Right lobe of liver (tissue), 6 donors: ENCODE measurements at regions not wholly inside any gene's neighbourhood (a gene's known extent, or its start where the extent isn't known, plus 50 kb on each side); places are given as distances from the start of the nearest gene placed in this dataset.
"Not testable (repeated sequence)": the region's sequence is repeated elsewhere in the genome, so short reads cannot be mapped to it uniquely, and the experiment has no call there.

Experiments used
- ATAC-seq, 4 donors: fragments of 200-7000 bp; cut with Tn5 transposase; one replicate each; pipeline ENCODE4 v1.9.1; 2020; ENCODE audit warnings: mild to moderate bottlenecking in 4 of 4, moderate library complexity in 4 of 4
- DNase-seq, 3 donors: peaks; one replicate each; pipeline ENCODE4 v3.0.0-alpha.2; 2020
- H3K27ac ChIP-seq, 3 donors: fragments of 200-600 bp; one replicate each; pipeline ENCODE4 v1.8.0; 2022
- H3K27me3 ChIP-seq, 2 donors: fragments of 200-600 bp; one replicate each; pipeline ENCODE4 v1.8.0; 2022
- H3K36me3 ChIP-seq, 4 donors: fragments of 200-600 bp; sonication (generic) in 1 of 4; one replicate each; pipeline versions ENCODE4 v1.5.1 to v1.8.0; 2017 to 2022; ENCODE audit warnings: control low read depth in 1 of 4
- H3K4me1 ChIP-seq, 4 donors: fragments of 200-600 bp; sonication (generic) in 1 of 4; one replicate each; pipeline versions ENCODE4 v1.5.1 to v1.8.0; 2017 to 2022; ENCODE audit warnings: control low read depth in 1 of 4
- H3K4me3 ChIP-seq, 3 donors: fragments of 200-600 bp; one replicate each; pipeline ENCODE4 v1.8.0; 2022
- H3K9me3 ChIP-seq, 4 donors: fragments of 200-600 bp; sonication (generic) in 1 of 4; one replicate each; pipeline versions ENCODE4 v1.5.1 to v1.8.0; 2017 to 2022; ENCODE audit warnings: control low read depth in 1 of 4
- POLR2A ChIP-seq: fragments of 450-650 bp; IDR thresholded peaks from one replicate; pipeline ENCODE4 v1.6.1; 2017; ENCODE audit warnings: antibody characterized with exemption, mild to moderate bottlenecking
- WGBS: methylation state at CpG from one replicate; pipeline ENCODE4 v1.1.6; 2018; ENCODE audit warnings: low coverage, low lambda C conversion rate; ENCODE audit not compliant: insufficient coverage; ENCODE audit errors: missing lambda C conversion rate; 5-methylcytosine and 5-hydroxymethylcytosine counted together
- intact Hi-C, 2 donors: fragments of 100-400 bp; cut with DNase I; formaldehyde crosslinking; loops; one replicate each; pipeline versions ENCODE4 v1.11.2 to v1.14.1; 2022
- TF ChIP-seq, protein P1 (sequence below), 4 donors: fragments of 200-600 bp in 3 of 4; fragments of 450-650 bp in 1 of 4; IDR thresholded peaks; one replicate each; pipeline versions ENCODE4 v1.5.1 to v1.8.0; 2016 to 2022; ENCODE audit warnings: antibody characterized with exemption in 4 of 4, mild to moderate bottlenecking in 2 of 4
- donor health status: DM: no; HTN: yes; CAD: no.
- donor health status: DM: no; HTN: no; CAD: no.
- donor health status: DM: no; HTN: no; CAD: no.
- donor health status: DM: no; HTN: yes; CAD: no.
- donor health status: DM: no; HTN: yes; CAD: no.

DNA sequence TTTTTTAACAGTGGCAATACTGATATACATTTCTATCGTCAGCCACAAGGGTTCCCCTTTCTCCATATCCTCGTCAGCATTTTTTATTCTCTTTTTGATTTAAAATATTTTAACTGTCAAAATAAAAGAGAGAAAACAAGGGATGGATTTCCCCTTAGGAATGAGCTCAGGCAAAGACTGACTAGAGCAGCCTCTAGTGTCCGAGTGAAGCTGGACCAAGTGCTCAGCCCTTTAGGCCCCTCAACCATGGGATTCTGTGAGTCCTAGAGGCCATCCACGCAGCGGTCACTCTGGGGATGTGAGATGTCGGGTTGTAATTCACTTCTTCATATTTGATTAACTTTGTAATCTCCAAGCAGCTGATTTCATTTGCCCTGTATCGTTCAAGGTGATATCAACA, 137.4 kb upstream of the RNF32 start:
- Histone ChIP-seq H3K4me3 (no peak overlapping the region), H3K9me3 (no peaks in the 10 kb centered on the region), H3K27ac (no peak overlapping the region), H3K27me3 (no peaks in the 10 kb centered on the region), H3K36me3 (no peaks in the 10 kb centered on the region), H3K4me1 (no peaks in the 10 kb centered on the region)
- intact Hi-C loops, result no loop called here
- ATAC-seq, result no peak
- no peak for TF ChIP-seq POLR2A
- TF ChIP-seq, protein P1, sequence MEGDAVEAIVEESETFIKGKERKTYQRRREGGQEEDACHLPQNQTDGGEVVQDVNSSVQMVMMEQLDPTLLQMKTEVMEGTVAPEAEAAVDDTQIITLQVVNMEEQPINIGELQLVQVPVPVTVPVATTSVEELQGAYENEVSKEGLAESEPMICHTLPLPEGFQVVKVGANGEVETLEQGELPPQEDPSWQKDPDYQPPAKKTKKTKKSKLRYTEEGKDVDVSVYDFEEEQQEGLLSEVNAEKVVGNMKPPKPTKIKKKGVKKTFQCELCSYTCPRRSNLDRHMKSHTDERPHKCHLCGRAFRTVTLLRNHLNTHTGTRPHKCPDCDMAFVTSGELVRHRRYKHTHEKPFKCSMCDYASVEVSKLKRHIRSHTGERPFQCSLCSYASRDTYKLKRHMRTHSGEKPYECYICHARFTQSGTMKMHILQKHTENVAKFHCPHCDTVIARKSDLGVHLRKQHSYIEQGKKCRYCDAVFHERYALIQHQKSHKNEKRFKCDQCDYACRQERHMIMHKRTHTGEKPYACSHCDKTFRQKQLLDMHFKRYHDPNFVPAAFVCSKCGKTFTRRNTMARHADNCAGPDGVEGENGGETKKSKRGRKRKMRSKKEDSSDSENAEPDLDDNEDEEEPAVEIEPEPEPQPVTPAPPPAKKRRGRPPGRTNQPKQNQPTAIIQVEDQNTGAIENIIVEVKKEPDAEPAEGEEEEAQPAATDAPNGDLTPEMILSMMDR (IDR thresholded peaks at IDR 0.05), result no peak
- no peak for DNase-seq
- 63% methylated on average over 7 of the region's 7 CpGs for WGBS

- intact Hi-C loops, H3K4me3 ChIP-seq, DNase-seq, ATAC-seq, H3K4me1 ChIP-seq, H3K36me3 ChIP-seq, H3K27ac ChIP-seq, H3K9me3 ChIP-seq, H3K27me3 ChIP-seq: not testable (repeated sequence)
- WGBS, result no CpG with 5 or more reads among the region's 1 CpG
These were observed 138.8 kb upstream of the RNF32 start for GRCh38 chr7:156501815-156502214.

- Histone ChIP-seq H3K4me3 (no peak overlapping the region), H3K9me3 (no peaks in the 10 kb centered on the region), H3K27ac (no peak overlapping the region), H3K4me1 (no peaks in the 10 kb centered on the region), H3K27me3 (no peaks in the 10 kb centered on the region), H3K36me3 (no peaks in the 10 kb centered on the region)
- WGBS, result 82% methylated on average over 11 of the region's 12 CpGs
- TF ChIP-seq, protein P1 (IDR thresholded peaks at IDR 0.05), result no peak
- no peak for TF ChIP-seq POLR2A
- intact Hi-C loops, result no loop called here
- DNase-seq (no peak), ATAC-seq (no peak)
These were observed 141.2 kb upstream of the RNF32 start for GRCh38 chr7:156499247-156499881.

DNA sequence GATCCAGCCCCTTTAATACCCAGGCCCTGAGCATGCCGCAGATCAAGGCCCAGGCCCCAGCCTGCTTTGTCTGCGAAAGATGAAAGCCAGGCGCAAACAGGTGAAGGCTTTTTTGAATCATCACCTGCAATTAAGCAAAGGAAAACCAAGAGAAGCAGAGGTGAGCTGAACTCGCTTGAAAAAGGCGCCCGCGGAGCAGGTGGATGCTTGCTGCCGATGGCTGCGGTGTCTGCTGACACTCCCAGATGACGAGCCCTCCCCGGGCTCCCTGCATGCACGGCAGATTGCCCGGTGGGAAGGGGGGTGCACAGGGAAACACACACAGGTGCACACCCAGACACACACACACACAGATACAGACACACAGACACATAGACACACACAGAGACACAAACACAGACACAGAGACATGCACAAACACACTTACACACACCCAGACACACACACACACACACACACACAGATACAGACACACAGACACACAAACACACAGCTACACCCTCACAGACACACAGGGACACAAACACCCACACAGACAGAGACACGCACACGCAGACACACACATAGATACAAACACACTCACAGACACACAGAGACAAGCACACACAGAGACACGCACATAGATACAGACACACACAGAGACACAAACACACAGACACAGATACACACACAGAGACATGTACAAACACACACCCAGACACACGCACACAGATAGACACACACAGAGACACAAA, 142.6 kb upstream of the RNF32 start:
- DNase-seq (no peak), ATAC-seq (no peak)
- no peak overlapping the region for H3K27ac ChIP-seq
- 90% methylated on average over 13 of the region's 17 CpGs for WGBS
- H3K36me3 ChIP-seq, result no peaks in the 10 kb centered on the region
- no peak for TF ChIP-seq POLR2A
- TF ChIP-seq, protein P1 (IDR thresholded peaks at IDR 0.05), result no peak
- no peaks in the 10 kb centered on the region for H3K4me1 ChIP-seq
- intact Hi-C loops, result no loop called here
- no peak overlapping the region for H3K4me3 ChIP-seq
- no peaks in the 10 kb centered on the region for H3K9me3 ChIP-seq
- H3K27me3 ChIP-seq, result no peaks in the 10 kb centered on the region

DNA sequence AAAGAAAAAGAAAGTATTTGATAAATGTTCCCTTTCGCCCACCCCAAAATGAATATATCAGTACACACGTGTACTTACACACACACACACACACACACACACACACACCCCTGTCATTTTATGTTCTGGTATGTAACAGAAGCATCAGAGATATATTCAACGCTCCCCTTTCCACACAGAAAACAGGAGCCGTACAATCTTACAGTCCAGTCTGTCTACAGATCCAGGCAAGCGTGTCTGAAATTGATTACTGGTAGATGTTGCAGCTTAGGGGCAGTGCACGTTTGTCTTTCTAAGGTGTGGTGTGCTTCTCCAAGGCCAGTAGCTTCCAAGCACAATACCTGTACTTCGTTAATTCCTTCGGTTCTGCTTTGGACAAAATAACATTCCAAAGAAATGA, 143.7 kb upstream of the RNF32 start:
- no peak for DNase-seq
- 75% methylated on average over 8 of the region's 8 CpGs for WGBS
- ATAC-seq, result peak; percentile 66 to 76 (median 68)
- Histone ChIP-seq H3K27me3 (no peaks in the 10 kb centered on the region), H3K36me3 (no peaks in the 10 kb centered on the region), H3K27ac (no peak overlapping the region), H3K9me3 (no peaks in the 10 kb centered on the region), H3K4me3 (peak overlapping the region in 1 of 3 donors; percentile 29), H3K4me1 (no peaks in the 10 kb centered on the region)
- intact Hi-C loops, result no loop called here
- TF ChIP-seq POLR2A, result no peak
- TF ChIP-seq, protein P1 (IDR thresholded peaks at IDR 0.05), result no peak
